OCI-LY7 (cell line): ENCODE measurements at regions not wholly inside any gene's neighbourhood (a gene's known extent, or its start where the extent isn't known, plus 50 kb on each side); places are given as distances from the start of the nearest gene placed in this dataset. TPM values are rescaled to one million over a fixed set of nuclear protein-coding genes. Genes with fewer than 3 reads are reported as not detected.

ENCODE experiments used
- BruUV-seq: library from RNA; stranded (reverse); fragments of 400-500 nt; replicated peaks from 2 replicates; lab custom pipeline; 2021; lab: Mats Ljungman, UMichigan
- CTCF ChIA-PET: fragments of 300-600 bp; sonication (Branson Sonifier 250); formaldehyde crosslinking; loops from one replicate; lab custom pipeline; 2022; ENCODE audit warnings: antibody characterized with exemption; ENCODE audit not compliant: unreplicated experiment; lab: Charles Lee
- POLR2A ChIA-PET: fragments of 300-600 bp; sonication (Branson Sonifier 250); formaldehyde crosslinking; loops from one replicate; lab custom pipeline; 2022; ENCODE audit warnings: antibody characterized with exemption; lab: Charles Lee
- DNase-seq: peaks from one replicate; pipeline ENCODE4 v3.0.0-alpha.2; 2015; ENCODE audit warnings: low spot score
- H2AFZ ChIP-seq: fragments of 200-600 bp; sonication (generic), shearing (Covaris generic); 2 replicates; pipeline ENCODE4 v1.6.1; 2014; ENCODE audit warnings: mild to moderate bottlenecking, antibody characterized with exemption, low read length, moderate library complexity
- H3K27ac ChIP-seq: fragments of 200-600 bp; sonication (generic); 2 replicates; pipeline ENCODE4 v1.5.1; 2014; ENCODE audit warnings: mixed run types, low read depth, mild to moderate bottlenecking, moderate library complexity, low read length, inconsistent platforms; ENCODE audit not compliant: poor library complexity, severe bottlenecking
- H3K36me3 ChIP-seq: fragments of 200-600 bp; sonication (generic); 2 replicates; pipeline ENCODE4 v1.6.1; 2014; ENCODE audit warnings: mild to moderate bottlenecking, antibody characterized with exemption, low read length, moderate library complexity, mixed read lengths; ENCODE audit not compliant: insufficient read depth
- H3K4me1 ChIP-seq: fragments of 200-600 bp; sonication (generic); 2 replicates; pipeline ENCODE4 v1.5.1; 2014; ENCODE audit warnings: mild to moderate bottlenecking, low read length; ENCODE audit not compliant: insufficient read depth, poor library complexity, severe bottlenecking
- H3K4me2 ChIP-seq: fragments of 200-600 bp; sonication (generic); 2 replicates; pipeline ENCODE4 v1.6.1; 2014; ENCODE audit warnings: mild to moderate bottlenecking, low read length
- H3K4me3 ChIP-seq: fragments of 200-600 bp; sonication (generic); 2 replicates; pipeline ENCODE4 v1.5.1; 2014; ENCODE audit warnings: mild to moderate bottlenecking, low read depth, low read length; ENCODE audit not compliant: poor library complexity, severe bottlenecking
- H3K79me2 ChIP-seq: fragments of 200-600 bp; sonication (generic); 2 replicates; pipeline ENCODE4 v1.6.1; 2016; ENCODE audit warnings: low read depth, mild to moderate bottlenecking, low read length, moderate library complexity, mixed read lengths; ENCODE audit not compliant: insufficient read depth
- H3K9me2 ChIP-seq: fragments of 200-600 bp; sonication (generic); 2 replicates; pipeline ENCODE4 v1.6.1; 2016; ENCODE audit warnings: mild to moderate bottlenecking, low read length, mixed read lengths; ENCODE audit not compliant: insufficient read depth
- H3K9me3 ChIP-seq: fragments of 200-600 bp; sonication (generic); 2 replicates; pipeline ENCODE4 v1.6.1; 2014; ENCODE audit warnings: mild to moderate bottlenecking, mixed run types, low read length, mixed read lengths
- H4K20me1 ChIP-seq: fragments of 200-600 bp; sonication (generic); 2 replicates; pipeline ENCODE4 v1.6.1; 2014; ENCODE audit warnings: mild to moderate bottlenecking, antibody characterized with exemption, low read length, moderate library complexity, mixed read lengths; ENCODE audit not compliant: insufficient read depth
- EZH2phosphoT487 ChIP-seq: fragments of 200-600 bp; sonication (generic); IDR thresholded peaks from 2 replicates; pipeline ENCODE4 v1.6.1; 2018; ENCODE audit warnings: low read depth, borderline replicate concordance, mild to moderate bottlenecking, mixed run types, antibody characterized with exemption, low read length, moderate library complexity, mixed read lengths
- intact Hi-C: fragments of 100-400 bp; cut with micrococcal nuclease; formaldehyde crosslinking; loops from one replicate; pipeline ENCODE4 v1.10.0; 2022; ENCODE audit not compliant: unreplicated experiment
- small RNA-seq: library from RNA; depleted of rRNA; stranded (forward); fragments of <200 nt; gene quantifications from one replicate; pipeline ENCODE3, GENCODE V24; 2014
- TF ChIP-seq, protein P1 (sequence below): fragments of 200-600 bp; sonication (generic); conservative IDR thresholded peaks from 2 replicates; pipeline ENCODE4 v1.5.1; 2014; ENCODE audit warnings: mild to moderate bottlenecking, antibody characterized with exemption, low read length, moderate library complexity, mixed read lengths

GRCh38 chr6:167240034-167240541, 51.0 kb upstream of the UNC93A start:
- no TSS peak for BruUV-seq
- Histone ChIP-seq H2AFZ (no peak overlapping the region), H3K4me3 (no peak overlapping the region), H3K4me1 (no peaks in the 10 kb centered on the region), H3K9me2 (no peaks in the 10 kb centered on the region), H3K9me3 (no peaks in the 10 kb centered on the region), H3K27ac (no peak overlapping the region), H3K4me2 (no peak overlapping the region), H3K36me3 (no peaks in the 10 kb centered on the region), H3K79me2 (no peaks in the 10 kb centered on the region), H4K20me1 (no peaks in the 10 kb centered on the region)
- ChIA-PET POLR2A (no interaction called here), CTCF (no interaction called here)
- TF ChIP-seq EZH2phosphoT487 = no peak
- TF ChIP-seq, protein P1, sequence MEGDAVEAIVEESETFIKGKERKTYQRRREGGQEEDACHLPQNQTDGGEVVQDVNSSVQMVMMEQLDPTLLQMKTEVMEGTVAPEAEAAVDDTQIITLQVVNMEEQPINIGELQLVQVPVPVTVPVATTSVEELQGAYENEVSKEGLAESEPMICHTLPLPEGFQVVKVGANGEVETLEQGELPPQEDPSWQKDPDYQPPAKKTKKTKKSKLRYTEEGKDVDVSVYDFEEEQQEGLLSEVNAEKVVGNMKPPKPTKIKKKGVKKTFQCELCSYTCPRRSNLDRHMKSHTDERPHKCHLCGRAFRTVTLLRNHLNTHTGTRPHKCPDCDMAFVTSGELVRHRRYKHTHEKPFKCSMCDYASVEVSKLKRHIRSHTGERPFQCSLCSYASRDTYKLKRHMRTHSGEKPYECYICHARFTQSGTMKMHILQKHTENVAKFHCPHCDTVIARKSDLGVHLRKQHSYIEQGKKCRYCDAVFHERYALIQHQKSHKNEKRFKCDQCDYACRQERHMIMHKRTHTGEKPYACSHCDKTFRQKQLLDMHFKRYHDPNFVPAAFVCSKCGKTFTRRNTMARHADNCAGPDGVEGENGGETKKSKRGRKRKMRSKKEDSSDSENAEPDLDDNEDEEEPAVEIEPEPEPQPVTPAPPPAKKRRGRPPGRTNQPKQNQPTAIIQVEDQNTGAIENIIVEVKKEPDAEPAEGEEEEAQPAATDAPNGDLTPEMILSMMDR = no peak
- no peak for DNase-seq
- intact Hi-C loops = no loop called here

Small RNA genes lying in the stretch of these regions (small RNA-seq; reads per million reads assigned to genes)
- not detected for gene AL353747.1
